Stimulated activated CD4-positive, alpha-beta T cell treated with anti-CD3 and anti-CD28 coated beads, Interleukin-2, amount 100 ng/mL, for 48 hours (primary cell): ENCODE measurements at regions not wholly inside any gene's neighbourhood (a gene's known extent, or its start where the extent isn't known, plus 50 kb on each side); places are given as distances from the start of the nearest gene placed in this dataset.
"Not testable (repeated sequence)": the region's sequence is repeated elsewhere in the genome, so short reads cannot be mapped to it uniquely, and the experiment has no call there.

Source experiments
- DNase-seq, 2 donors: peaks; one replicate each; pipeline ENCODE4 v3.0.0-alpha.2; 2020

DNA sequence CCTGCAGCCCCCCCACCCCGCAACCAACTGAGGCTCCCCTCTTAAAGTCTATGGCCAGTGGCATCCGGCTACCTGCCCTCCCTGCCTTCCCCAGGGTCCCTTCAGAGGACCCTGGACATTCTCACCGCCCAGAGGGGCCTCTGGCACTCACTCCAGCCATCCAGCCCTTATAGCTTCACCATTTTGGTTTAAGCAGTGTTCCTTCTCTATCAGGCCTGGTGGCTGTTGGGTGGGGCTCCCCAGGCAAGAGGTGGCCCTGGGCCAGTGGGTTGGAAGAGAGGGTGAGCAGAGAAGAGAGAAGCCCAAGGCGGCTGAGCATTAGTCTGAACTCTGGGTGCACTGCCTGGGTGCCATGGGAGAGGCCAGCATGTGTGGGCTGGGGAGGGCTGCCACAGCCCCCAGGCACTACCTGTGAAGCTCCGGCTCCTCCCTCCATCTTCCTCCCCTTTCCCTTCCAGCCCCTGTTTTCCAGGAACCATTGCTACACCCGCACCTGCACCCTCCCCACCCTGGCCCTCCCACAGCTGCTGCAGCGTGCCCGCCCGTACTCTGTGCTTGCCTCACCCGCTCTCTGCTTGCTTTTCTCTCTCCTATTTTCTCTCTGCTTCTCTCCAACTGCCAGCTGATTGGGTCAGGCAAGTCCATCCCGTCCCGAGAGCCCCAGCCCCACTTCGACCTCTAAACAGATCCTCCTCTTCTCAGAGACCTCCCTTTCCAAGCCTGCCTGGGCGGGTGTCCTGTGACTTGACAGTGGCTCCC lies 168.2 kb downstream of the TBC1D2B start:
- DNase-seq = no peak

DNA sequence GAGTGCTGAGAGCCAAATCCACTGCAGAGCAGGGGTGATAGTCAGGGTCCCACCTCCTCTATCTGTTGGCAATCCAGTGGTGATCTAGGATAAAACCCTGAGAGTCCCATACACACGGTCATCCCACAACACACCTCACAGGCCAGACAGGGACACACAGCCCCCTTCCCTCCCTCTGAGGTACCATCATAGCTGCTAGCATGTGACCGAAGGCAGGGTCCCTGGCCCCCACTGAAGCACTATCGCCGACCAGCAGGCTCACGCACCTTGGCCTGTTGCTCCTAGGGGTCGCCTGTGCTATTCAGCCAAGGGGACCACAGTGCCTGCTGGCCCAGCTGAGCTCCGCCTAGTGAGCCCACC lies 168.8 kb downstream of the TBC1D2B start:
- DNase-seq = not testable (repeated sequence)

DNA sequence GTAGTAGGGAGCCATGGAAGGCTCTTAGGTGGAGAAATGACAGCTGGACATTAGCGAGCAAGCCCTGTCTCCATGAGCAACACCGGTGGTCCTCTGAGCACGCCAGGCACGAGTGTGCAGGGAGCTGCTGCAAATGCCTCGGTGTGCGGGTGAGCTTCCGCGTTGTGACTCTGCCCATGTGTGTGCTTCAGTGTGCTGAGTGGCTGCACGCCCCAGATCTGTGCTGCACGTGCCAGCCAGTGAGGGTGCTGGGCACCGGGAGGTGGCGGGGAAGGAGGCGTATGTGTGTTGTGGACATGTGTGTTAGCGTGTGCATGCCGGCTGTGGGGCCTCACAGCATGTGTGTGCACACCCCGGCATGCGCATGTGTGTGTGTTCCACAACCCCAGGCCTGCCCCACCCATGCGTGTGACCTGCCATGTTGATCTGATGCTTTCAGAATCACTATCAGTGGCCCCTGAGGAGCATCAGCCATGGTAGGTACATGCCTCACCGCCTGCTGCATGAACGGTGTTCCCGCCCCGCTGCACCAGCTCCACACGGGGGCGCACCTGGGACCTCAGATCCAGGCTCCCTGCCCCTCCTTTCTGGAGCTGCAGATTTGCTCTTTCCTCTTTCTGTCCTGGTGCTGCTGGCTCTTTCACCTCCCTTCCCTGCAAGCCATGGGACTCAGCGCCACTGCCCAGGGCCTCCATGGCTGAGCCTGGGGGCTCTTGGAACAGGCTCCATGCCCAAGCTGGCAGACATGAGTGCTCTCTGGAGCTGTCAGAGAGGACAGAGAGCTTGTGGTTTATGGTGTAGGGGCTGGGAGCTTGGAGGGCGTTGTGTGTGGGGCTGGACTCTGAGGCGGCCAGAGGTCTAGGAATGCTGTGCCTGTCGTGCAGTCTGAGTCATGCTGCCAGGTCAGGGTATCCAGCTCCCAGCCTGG lies 169.4 kb downstream of the TBC1D2B start:
- peak; percentile 34 to 70 for DNase-seq

DNA sequence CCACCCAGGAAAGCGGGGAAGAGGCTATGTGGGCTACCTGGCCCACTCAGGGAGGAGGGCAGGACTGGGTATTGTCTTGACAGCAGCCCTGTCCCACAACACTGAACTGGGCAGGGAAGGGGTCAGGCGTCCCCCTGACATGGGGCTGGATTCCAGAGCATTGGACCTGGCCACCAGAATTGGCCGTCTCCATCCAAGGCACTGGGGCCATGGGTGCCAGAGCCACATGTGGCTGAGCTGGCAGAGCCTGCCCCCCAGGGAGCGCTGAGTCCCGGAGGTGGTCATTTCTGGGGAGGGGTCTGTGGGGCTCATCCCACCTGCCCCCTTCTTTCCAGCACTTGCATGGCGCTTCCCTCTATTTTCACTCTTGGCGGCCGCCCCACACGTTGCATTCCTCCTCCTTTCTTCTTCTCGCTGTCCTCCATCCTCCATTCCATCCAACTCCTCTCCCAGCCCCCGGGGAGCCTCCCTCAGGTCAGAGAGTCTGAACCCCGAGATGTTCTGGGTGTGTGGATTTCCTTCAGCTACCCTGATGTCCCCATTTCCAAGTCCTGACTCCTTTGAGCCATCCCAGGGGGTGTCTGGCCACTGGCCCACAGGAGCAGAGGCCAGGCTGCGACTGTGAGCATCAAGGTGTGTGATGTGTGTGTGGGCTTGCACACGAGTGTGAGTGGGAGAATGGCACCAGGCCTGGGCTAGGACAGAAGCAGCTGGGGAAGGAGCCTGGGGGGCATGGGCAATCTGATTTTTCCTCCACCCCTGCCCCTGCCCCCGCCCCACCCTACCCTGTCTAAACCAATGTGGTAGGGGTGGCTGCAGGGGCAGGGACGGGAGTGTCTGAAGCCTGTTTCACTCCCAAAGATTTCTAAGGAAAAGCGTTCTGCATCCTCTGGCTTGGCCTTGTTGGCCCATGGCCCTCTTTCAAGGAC lies 171.2 kb downstream of the TBC1D2B start:
- DNase-seq = not testable (repeated sequence)

DNA sequence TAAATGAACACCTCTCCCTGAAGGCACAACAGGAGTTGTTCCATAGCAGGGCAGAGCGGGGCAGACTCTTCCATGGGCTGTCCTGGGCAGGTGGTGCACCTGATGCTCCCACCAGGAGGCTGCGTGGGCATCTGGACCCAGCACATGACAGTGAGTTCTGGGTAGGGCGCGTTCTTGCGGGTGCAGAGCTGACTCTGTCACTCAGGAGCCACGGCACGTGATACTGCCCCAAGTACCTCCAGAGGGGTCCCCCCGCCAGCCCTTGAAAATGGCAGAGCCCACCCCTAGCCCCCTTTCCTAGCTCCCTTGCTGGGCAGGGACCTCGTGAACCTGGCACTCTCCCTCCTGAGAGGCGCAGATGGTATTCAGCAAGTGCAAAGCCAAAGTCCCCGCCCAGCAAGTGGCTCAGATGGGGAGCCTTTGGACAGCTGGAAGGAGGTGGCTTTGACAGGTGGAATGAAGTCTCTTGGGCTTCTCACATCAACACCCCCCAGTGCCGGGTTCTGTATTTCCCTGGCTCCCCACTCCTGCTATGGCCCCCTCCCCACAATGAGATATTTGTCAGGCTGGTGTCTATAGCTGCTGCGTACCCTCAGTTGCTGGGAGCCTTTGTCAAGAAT lies 172.1 kb downstream of the TBC1D2B start:
- no peak for DNase-seq

DNA sequence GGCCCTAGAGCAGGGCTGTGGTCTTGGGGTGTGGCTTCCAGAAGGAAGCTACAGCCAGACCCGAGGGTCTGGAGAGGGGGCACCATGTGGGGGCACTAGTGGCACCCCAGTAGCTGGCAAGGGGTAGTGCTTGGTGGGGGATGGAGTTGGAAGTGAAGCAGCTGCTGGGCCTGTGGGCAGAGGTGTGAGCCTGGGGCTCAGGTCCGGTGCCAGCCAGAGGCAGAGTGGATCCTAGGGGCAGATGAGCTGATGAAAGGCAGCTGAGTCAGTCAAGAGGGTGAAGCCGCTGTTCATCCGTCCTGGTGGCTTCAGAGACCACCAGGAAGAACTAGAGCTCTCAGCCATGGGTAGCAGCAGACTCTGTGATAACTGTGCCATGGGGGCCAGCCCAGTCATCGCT lies 172.6 kb downstream of the TBC1D2B start:
- no peak for DNase-seq

DNA sequence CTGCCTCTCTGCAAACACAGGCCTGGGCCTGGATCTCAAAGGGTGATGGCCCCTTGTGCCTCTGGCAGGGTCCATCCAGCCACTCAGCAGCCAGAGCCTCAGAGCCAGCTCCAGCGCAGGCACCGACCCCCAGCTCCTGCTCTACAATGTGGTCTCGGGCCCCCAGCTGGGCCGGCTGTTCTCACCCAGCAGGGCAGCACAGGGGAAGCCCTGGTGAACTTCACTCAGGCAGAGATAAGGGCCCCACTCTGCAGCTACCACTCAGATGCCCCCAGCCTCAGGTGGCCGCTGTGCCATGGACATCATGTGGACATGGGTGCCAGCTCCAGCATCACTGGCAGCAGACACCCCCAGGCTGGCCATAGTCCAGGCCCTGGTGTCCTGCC lies 173.1 kb downstream of the TBC1D2B start:
- no peak for DNase-seq

DNA sequence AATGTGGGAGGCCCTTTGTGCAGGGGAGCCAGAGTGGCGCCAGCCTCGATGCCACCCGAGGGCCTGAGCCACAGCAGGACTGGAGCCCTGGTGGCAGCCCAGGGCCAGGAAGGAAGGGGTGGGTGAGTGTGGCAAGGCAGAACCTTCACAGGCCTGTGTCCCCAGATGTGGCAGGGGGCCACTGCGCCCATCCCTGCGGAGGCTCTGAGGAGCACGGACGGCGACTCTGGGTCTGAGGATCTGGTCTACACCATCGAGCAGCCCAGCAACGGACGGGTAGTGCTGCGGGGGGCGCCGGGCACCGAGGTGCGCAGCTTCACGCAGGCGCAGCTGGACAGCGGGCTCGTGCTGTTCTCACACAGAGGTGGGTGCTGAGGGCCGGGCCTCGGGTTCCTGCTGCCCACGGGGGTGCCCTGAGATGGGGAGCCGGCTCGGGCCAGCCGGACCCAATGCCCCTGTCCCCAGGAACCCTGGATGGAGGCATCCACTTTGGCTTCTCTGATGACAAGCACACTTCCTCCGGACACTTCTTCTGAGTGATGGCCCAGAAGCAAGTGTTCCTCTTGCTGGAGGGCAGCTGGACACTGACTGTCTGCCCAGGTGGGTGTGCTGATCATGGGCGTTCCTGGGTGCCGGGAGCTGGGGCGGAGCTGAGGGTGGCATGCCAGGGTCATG lies 173.6 kb downstream of the TBC1D2B start:
- DNase-seq = not testable (repeated sequence)

DNA sequence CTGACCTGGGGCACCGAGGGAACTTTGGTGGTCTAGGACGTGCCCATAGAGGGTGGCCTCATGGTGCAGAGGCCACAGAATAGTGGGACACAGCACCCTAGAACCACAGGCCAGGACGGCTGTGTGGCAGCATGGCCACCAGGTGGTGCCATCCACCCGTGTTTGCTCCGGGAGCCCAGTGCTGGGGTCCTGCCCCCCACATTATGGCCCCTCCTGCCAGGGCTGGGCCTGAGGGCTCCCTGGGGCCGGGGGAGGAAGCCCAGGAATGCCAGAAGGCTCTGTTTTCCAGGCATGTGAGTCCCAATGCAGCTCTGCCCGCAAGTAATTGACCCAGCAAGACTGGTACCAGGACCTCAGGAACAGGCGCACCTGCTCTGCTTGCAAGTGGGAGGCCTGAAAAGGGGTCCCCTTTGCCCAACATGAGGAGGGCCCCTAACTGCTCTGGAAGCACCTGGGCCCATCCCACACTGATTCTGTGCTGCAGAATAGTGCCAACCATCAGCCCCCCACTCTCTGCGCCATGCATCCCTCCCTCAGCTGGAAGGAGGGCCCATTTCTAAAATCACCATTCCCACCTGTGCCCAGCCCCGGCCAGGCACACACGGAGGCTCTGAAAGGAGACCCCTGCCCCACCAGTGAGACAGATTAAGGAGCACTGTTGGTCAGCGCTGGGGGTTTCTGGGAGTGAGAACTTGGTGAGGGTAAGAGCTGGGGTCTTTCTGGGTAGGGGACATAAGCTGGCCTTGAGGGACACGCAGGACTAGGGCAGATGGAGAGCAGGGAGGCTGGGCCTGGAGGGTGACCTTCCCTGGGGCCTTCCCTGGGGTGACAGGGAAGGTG lies 174.4 kb downstream of the TBC1D2B start:
- peak; percentile 12 to 27 for DNase-seq

DNA sequence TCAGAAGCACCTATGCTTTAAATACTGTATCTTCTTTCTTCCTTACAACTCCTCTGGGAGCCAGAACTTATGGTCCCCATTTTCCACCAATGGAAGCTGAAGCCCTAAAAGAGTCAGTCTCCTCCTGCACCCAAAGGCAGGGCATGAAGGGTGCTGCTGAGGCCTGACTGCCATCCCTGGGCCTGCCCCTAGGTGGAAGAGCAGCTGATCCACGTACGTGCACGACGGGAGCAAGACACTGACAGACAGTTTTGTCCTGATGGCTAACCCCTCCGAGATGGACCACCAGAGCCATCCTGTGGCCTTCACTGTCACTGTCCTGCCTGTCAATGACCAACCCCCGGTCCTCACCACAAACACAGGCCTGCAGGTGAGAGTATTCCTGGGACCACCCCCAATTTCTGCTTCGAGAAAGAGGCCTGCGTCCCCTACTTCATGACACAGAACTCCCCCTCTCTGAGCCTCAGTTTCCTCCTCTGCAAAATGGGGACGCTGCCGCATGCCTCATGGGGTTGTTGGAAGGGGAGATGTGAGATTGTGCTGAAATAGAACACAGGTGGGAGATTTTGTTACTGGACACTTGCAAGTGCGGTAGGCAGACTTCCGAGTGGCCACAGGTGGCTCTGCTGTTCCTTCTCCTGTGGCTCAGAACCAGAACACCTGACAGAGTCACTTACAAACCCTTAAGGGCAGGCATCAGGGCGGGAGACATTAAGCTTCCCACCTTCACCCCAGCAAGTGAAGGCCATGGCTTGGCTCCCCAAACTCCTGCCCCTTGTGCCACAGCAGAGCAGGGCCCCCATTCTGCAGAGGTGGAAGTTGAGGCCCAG lies 175.4 kb downstream of the TBC1D2B start:
- no peak for DNase-seq

DNA sequence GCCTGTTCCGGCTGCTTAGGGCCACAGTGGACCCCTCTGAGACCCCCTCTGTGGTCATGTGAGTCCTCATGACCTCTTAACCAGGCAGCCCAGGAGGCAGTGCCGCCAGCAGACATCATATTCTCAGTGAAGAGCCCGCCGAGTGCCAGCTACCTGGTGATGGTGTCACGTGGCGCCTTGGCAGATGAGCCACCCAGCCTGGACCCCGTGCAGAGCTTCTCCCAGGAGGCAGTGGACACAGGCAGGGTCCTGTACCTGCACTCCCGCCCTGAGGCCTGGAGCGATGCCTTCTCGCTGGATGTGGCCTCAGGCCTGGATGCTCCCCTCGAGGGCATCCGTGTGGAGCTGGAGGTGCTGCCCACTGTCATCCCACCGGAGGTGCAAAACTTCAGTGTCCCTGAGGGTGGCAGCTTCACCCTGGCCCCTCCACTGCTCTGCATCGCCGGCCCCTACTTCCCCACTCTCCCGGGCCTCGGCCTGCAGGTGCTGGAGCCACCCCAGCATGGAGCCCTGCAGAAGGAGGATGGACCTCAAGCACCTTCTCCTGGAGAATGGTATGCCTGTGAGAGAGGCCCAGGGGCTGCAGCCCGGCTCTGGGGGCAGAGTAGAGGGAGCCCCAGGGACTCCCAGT lies 176.1 kb downstream of the TBC1D2B start:
- DNase-seq = no peak

DNA sequence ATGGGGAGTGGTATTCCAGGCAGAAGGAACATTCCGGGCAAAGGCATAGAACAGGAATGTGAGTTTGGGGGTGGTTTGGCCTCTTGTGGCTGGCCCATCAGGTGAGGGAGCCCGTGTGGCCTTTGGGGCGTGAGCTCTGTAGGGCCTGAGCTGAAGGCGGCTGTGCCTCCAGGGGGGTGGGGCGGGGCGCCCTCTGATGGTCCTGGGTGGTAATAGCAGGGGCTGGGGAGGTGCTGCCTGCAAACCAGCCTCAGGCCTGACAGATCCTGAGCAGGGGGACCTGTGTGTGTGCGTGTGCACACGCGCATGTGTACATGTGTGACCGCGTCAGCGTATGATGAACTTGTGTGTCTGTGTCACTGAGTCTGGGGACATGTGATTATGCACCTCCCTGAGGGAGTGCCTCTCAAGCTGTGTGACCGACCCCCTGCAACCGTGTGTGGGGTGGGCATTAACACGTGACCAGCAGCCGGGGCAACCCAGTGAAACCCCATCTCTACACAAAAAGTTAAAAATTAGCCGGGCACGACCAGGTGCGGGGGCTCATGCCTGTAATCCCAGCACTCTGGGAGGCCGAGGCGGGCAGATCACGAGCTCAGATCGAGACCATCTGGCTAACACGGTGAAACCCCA lies 177.1 kb downstream of the TBC1D2B start:
- peak; percentile 60 to 64 for DNase-seq

DNA sequence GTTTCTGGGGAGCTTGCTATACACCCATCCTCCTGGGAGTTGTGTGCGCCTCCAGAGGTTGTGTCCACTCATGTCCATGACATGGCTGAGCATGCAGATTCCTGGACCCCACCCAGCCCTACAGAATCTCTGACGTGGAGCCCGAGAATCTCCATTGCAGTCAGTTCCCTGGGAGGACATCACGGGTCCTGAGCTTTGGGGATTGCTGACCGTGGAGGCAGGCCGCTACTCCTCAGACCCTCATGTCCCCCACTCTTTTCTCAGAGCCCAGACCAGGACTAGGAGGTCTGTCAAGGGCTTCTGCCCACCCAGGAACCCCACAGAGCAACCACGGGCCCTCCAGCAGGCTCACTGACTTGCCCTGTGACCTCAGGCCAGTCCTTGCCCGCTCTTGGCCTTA lies 177.7 kb downstream of the TBC1D2B start:
- DNase-seq = not testable (repeated sequence)

DNA sequence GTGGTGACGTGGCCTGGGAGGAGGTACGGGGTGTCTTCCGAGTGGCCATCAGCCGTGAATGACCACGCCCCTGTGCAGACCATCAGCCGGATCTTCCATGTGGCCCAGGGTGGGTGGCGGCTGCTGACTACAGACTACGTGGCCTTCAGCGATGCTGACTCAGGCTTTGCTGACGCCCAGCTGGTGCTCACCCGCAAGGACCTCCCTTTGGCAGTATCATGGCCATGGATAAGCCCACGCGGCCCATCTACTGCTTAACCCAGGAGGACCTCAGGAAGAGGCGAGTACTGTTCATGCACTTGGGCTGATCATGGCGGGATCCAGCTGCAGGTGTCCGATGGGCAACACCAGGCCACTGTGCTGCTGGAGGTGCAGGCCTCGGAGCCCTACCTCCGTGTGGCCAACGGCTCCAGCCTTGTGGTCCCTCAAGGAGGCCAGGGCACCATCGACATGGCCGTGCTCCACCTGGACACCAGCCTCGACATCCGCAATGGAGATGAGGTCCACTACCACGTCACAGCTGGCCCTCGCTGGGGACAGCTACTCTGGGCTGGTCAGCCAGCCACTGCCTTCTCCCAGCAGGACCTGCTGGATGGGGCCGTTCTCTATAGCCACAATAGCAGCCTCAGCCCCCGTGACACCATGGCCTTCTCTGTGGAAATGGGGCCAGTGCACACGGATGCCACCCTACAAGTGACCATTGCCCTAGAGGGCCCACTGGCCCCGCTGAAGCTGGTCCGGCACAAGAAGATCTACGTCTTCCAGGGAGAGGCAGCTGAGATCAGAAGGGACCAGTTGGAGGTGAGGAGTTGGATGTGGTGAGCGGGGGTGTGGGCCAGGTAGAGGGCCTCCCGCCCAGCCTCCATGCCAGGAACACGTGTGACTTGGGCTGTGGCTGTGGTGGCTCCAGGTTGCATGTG lies 178.4 kb downstream of the TBC1D2B start:
- no peak for DNase-seq

DNA sequence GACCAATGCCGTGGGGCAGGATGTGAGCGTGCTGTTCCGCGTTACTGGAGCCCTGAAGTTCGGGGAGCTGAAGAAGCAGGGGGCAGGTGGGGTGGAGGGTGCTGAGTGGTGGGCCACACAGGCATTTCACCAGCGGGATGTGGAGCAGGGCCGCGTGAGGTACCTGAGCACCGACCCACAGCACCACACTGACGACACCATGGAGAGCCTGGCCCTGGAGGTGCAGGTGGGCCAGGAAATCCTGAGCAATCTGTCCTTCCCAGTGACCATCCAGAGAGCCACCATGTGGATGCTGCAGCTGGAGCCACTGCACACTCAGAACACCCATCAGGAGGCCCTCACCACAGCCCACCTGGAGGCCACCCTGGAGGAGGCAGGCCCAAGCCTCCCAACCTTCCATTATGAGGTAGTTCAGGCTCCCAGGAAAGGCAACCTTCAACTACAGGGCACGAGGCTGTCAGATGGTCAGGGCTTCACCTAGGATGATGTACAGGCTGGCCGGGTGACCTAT lies 179.6 kb downstream of the TBC1D2B start:
- no peak for DNase-seq

DNA sequence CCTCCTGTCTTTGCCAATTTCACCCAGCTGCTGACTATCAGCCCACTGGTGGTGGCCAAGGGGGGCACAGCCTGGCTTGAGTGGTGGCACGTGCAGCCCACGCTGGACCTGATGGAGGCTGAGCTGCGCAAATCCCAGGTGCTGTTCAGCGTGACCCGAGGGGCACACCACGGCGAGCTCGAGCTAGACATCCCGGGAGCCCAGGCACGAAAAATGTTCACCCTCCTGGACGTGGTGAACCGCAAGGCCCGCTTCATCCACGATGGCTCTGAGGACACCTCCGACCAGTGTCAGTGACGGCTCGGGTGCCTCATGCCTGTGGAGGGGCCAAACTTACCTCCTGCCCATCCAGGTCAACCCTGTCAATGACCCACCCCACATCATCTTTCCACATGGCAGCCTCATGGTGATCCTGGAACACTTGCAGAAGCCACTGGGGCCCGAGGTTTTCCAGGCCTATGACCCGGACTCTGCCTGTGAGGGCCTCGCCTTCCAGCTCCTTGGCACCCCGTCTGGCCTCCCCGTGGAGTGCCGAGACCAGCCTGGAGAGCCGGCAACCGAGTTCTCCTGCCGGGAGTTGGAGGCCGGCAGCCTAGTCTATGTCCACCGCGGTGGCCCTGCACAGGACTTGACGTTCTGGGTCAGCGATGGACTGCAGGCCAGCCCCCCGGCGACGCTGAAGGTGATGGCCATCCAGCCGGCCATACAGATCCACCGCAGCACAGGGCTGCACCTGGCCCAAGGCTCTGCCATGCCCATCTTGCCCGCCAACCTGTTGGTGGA lies 180.2 kb downstream of the TBC1D2B start:
- not testable (repeated sequence) for DNase-seq
